ENCODE measurements at regions not wholly inside any gene's neighbourhood (a gene's known extent, or its start where the extent isn't known, plus 50 kb on each side); places are given as distances from the start of the nearest gene placed in this dataset.

GRCh38 chr16:51630076-51630475, 479.0 kb upstream of the SALL1 start:
- intact Hi-C loops (cut with micrococcal nuclease; ENCODE audit: unreplicated experiment), result no loop called here
- Histone ChIP-seq H3K9me2 (ENCODE audit: insufficient read depth) (no peaks in the 10 kb centered on the region), H4K20me1 (ENCODE audit: insufficient read depth) (no peaks in the 10 kb centered on the region), H3K4me3 (no peak overlapping the region), H3K36me3 (ENCODE audit: low read depth) (no peaks in the 10 kb centered on the region), H2AFZ (no peak overlapping the region), H3K27ac (no peak overlapping the region), H3F3A (ENCODE audit: insufficient read depth, low read depth) (no peaks in the 10 kb centered on the region), H3K4me1 (replicated peaks; ENCODE audit: insufficient read depth) (no peaks in the 10 kb centered on the region), H3K9me3 (ENCODE audit: insufficient read depth, low read depth) (no peaks in the 10 kb centered on the region), H3K4me2 (no peak overlapping the region), H3K79me2 (ENCODE audit: low read depth) (no peaks in the 10 kb centered on the region), H3K27me3 (ENCODE audit: insufficient read depth, low read depth) (no peaks in the 10 kb centered on the region)
- CTCF ChIA-PET, result no interaction called here
- DNase-seq, result no peak
- no peak for TF ChIP-seq CTCF (conservative IDR thresholded peaks at IDR 0.05)
- TF ChIP-seq EZH2 (IDR thresholded peaks at IDR 0.05; ENCODE audit: low read depth), result no peak
- no TSS peak for BruUV-seq (replicated peaks)
- POLR2A ChIA-PET (ENCODE audit: unreplicated experiment), result no interaction called here

- Histone ChIP-seq H3K79me2 (ENCODE audit: low read depth) (no peaks in the 10 kb centered on the region), H3K4me1 (replicated peaks; ENCODE audit: insufficient read depth) (no peaks in the 10 kb centered on the region), H2AFZ (no peak overlapping the region), H3K4me2 (no peak overlapping the region), H3K9me2 (ENCODE audit: insufficient read depth) (no peaks in the 10 kb centered on the region), H3K4me3 (no peak overlapping the region), H3K27me3 (ENCODE audit: insufficient read depth, low read depth) (no peaks in the 10 kb centered on the region), H3F3A (ENCODE audit: insufficient read depth, low read depth) (no peaks in the 10 kb centered on the region), H3K9me3 (ENCODE audit: insufficient read depth, low read depth) (no peaks in the 10 kb centered on the region), H3K36me3 (ENCODE audit: low read depth) (no peaks in the 10 kb centered on the region), H3K27ac (no peak overlapping the region), H4K20me1 (ENCODE audit: insufficient read depth) (no peaks in the 10 kb centered on the region)
- no TSS peak for BruUV-seq (replicated peaks)
- TF ChIP-seq CTCF (conservative IDR thresholded peaks at IDR 0.05), result no peak
- TF ChIP-seq EZH2 (IDR thresholded peaks at IDR 0.05; ENCODE audit: low read depth), result no peak
- no peak for DNase-seq
- intact Hi-C loops (cut with micrococcal nuclease; ENCODE audit: unreplicated experiment), result no loop called here
- POLR2A ChIA-PET (ENCODE audit: unreplicated experiment), result no interaction called here
- CTCF ChIA-PET, result no interaction called here
Observed at GRCh38 chr16:51629576-51629975, 478.5 kb upstream of the SALL1 start.

- Histone ChIP-seq H3K27ac (no peak overlapping the region), H4K20me1 (ENCODE audit: insufficient read depth) (no peaks in the 10 kb centered on the region), H2AFZ (no peak overlapping the region), H3K9me3 (ENCODE audit: insufficient read depth, low read depth) (no peaks in the 10 kb centered on the region; the same call in 1 of the 2 replicates), H3K4me2 (no peak overlapping the region), H3K27me3 (ENCODE audit: insufficient read depth, low read depth) (no peaks in the 10 kb centered on the region), H3K79me2 (ENCODE audit: low read depth) (no peaks in the 10 kb centered on the region), H3K9me2 (ENCODE audit: insufficient read depth) (no peaks in the 10 kb centered on the region), H3K4me1 (replicated peaks; ENCODE audit: insufficient read depth) (no peaks in the 10 kb centered on the region), H3K4me3 (no peak overlapping the region), H3K36me3 (ENCODE audit: low read depth) (no peaks in the 10 kb centered on the region), H3F3A (ENCODE audit: insufficient read depth, low read depth) (no peaks in the 10 kb centered on the region)
- no peak for DNase-seq
- CTCF ChIA-PET, result no interaction called here
- intact Hi-C loops (cut with micrococcal nuclease; ENCODE audit: unreplicated experiment), result no loop called here
- TF ChIP-seq EZH2 (IDR thresholded peaks at IDR 0.05; ENCODE audit: low read depth) (no peak), CTCF (conservative IDR thresholded peaks at IDR 0.05) (no peak)
- POLR2A ChIA-PET (ENCODE audit: unreplicated experiment), result no interaction called here
- BruUV-seq (replicated peaks), result no TSS peak
Observed at GRCh38 chr16:51624080-51624775, 473.2 kb upstream of the SALL1 start.
